RPMI7951 (cell line): ENCODE measurements at regions not wholly inside any gene's neighbourhood (a gene's known extent, or its start where the extent isn't known, plus 50 kb on each side); places are given as distances from the start of the nearest gene placed in this dataset.

ENCODE experiments used
- DNase-seq: peaks from one replicate; pipeline ENCODE4 v3.0.0-alpha.2; 2012; ENCODE audit warnings: low read depth

DNA sequence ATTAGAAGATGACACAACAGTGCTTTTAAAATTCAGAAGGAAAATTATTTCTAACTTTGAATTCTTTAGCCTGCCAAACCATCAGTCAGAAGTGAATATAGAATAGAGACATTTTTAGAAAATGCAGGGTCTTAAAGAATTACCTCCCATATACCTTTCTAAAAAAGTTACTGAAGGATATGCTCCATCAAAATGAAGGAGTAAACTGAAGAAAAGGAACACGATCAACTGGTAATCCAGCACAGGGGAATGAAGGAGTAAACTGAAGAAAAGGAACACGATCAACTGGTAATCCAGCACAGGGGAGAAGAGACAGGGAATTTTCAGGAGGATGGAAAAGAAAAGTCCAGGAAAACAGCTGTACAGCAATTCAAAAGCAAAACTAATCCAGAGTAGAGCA is 75.4 kb upstream of the LDLRAD3 start:
- DNase-seq = no peak

DNA sequence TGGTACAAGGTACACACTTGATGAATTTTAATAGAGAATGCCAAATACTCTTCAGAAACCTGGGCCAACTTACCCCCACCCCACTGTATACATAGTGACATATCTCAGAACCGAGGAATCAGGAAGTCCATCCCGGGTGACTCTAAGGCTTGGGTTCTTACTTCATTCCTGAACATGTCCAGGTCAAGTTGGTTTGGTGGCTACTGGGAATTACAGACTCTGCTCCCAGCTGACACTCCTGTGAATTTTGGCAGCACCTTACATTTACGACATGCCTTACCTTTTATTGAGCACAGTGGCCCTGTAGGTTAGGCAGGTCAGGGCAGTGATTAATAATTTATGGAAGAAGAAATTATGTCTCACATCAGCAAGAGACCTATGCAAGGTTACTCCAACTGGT is 70.1 kb upstream of the LDLRAD3 start:
- no peak for DNase-seq

DNA sequence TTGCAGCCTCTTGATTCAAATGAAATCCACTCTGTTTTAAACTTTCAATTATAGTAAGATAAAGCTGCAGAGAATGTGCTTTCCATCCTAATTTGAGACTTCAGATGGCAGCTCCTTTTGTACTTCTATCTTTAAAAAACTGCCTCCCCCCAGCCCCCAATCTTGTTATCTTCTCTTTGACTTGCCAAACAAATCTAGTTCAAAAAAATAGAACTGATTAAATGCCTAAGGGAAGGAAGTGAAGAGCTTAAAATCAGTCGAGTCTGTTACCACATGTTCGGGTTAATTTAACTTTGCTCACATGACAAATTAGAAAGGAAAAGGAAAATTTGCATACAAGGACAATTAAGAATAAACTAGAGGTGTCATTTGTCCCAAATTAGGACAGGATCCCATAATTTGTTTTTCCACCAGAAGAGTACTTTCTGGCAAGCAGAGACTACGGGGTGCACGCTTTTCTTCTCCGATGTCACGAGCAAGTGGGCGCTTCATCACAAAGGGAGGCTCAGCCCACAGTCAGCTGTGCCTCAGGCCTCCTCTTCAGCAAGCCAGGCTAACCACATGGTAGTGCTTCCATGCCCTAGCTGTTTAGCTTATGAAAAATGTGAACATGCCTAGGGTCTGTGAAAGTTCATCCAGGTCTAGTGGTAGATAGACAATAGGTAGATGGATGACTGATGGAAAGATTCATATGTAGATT is 69.0 kb upstream of the LDLRAD3 start:
- DNase-seq = peak; percentile 8

DNA sequence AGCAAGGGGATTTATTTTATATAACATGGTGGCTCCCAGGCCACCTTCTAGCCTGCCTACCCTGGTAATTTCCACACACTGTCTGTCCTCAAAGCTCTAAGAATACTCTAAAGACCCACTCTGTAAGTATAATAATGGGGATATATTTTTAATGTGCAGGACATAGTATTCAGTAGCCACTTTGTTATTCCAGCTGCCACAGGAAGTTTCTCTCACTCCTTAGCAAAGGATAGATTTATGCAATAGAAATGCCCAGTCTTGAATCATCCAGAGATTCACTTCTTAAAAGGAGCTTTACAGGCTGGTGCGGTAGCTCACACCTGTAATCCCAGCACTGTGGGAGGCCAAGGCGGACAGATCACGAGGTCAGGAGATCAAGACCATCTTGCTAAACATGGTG is 68.4 kb upstream of the LDLRAD3 start:
- DNase-seq = no peak

DNA sequence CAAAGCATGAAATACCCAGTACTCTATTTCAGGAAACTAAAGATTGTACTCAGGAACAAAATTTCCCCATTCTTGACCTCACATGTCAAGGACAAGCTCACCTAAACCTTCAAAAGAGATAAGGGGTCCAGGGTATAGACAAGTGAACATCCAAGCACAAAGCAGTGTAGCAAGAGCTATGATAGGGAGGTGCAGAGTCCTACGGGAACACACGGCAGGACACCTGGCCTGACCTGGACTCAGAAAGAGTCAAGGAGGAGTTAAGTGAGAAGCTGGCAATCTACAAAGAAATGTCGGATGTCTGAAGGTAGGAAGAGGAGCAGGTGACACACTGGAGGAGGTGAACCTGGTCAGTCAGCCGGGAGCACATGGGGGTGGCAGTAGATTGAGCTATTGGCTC is 67.1 kb upstream of the LDLRAD3 start:
- no peak for DNase-seq

DNA sequence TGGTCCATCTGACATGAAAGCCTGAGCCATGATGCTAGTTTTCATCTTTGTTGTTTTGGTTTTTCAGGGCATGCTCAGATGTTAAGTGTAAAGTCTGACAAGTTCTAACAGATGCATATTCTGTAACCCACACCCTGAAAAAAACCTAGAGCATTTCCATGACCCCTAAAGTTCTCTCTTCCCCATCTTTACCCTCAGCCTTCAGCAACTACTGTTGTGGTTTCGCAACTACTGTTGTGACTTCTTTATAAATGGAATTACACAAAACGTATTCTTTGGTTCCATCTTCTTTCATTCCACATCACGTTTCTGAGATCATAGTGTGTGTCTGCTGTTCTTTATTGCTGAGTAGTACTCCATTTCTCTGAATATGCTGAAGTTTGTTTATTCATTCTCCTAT is 65.1 kb upstream of the LDLRAD3 start:
- no peak for DNase-seq

DNA sequence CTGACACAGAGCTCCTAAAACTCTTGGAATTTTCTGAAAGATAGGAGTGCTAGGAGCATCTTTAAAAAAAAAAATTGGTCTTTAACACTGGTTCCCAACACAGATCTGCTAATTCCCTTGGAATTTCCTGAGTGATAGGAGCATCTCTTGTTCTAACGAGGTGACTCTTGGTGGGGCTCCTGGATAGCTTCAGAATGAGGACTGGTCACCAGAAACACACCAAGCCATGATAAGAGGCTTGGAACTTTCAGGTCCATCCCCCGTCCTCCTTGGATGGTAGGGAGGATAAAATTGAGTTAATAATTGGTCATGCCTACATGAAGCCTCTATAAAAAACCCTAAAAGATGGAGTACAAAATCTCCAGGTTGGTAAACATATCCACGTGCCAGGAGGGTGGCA is 64.5 kb upstream of the LDLRAD3 start:
- no peak for DNase-seq

DNA sequence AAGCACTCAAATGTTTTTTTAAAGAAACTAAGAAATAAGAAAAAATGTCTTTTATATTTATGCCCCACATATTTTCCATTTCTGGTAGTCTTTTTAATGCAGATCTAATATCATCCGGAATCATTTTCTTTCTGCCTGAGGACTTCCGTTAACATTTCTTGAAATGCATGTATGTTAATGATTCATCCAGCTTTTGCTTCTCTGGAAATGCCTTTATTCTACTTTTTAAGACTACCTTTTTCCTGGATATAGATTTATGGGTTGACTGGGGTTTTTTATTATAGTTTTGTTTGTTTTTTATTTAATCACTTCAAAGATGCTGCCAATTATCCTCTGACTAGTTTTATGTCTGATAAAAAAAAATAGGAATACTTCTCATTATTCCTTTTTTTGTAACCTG is 57.1 kb upstream of the LDLRAD3 start:
- no peak for DNase-seq

DNA sequence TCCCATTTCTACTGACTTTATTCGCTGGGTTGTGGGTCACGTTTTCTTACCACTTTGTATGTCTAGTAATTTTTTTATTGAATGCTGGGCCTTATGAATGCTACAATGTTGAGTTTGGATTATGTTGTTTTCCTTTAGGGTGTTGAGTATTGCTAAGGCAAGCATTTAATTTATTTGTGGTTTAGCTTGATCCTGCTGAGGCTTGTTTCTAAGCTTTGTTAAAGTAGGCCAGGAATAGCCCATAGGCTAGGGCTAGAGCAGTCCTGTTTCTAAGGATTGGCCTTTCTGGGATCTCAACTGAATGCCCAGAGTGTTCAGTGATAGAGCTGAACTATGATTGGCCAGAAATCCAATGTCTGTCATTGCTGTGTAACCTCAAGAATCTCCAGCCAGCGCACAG is 56.1 kb upstream of the LDLRAD3 start:
- no peak for DNase-seq

DNA sequence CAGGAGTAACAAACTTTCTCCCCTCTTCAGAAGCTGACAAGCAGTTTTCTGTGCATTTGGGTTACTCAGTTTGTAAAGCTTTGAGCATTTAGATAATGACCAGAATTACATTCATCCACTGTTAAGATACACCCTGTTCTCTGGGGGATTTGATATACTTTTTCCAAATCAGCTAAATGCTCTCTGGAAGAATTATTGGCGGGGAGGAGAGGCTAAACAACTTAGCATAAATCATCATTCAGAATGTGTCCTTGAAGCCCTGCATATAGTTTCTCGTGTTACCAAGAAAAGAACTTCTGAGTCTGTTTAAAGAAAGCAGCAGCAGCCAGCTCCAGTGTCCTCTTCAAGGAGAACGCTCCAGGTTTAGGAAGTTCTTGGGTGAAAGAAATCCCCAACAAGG is 54.9 kb upstream of the LDLRAD3 start:
- no peak for DNase-seq

DNA sequence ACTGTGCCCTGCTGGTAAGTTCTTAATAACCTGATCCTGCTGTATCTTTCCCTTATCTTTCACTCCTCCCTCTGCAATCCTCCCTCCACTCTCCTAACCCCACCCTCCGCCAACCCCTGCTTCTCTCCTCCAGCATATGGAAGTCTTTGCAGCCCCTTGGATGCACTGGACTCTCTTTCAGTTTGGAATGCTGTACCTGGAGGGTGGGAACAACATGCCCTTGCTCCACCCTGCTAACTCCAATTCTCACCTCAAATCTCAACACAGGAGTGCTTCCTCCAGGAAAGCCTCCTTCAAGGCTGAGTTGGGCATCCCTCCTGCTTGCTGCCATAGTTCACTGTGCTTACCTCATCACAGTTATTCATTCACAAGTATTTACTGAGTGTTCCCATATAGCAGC is 52.8 kb upstream of the LDLRAD3 start:
- DNase-seq = no peak

DNA sequence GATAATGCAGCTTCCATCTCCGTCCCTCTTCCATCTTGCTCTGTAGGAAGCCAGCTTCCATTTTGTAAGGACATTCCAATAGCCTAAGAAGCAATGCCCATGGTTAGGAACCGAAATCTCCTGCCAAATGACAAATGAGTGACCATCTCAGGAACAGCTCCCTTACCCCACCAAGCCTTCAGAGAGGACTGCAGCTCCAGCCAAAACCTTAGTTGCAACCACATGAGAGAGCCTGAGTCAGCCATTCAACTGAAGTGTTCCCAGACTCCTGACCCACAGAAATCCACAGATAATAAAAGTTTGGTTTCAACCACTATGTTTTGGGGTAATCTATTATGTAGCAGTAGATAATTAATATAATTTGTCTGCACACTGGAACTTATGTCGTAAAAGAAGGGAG is 51.7 kb upstream of the LDLRAD3 start:
- peak; percentile 12 for DNase-seq

DNA sequence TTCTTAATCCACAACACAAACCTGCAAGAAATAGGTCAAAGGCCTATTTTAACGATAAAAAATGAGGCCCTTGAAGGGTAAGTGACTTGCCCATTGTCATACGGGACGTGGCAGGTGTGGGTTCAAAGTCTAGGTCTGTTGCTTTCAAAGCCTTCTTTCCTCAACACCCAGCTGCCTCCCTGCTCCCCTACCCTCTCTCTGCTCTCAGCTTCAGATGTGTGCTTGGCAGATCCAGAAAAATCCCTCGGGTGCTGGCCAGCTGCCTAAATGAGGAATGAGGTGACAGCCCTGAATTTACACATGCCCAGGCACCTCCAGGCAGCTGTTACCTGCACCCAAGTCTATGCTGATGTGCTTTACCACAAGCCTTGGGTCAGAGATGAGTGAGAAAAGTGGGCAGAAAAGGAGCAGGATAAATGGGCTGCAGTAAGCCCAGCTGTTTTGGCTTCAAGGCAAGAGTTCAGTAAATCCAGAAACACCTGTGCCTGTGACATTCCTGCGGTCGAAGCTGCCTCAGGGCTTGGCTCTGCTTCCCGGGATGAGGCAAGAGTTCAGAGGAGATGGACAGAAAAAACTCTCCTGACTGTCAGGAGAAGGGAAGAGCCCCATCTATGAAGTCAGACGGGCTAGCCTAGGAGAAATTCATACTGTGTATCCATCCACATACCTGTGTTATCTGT is 49.9 kb upstream of the LDLRAD3 start:
- peak; percentile 70 for DNase-seq
